AG09319 (cell line): ENCODE measurements at regions not wholly inside any gene's neighbourhood (a gene's known extent, or its start where the extent isn't known, plus 50 kb on each side); places are given as distances from the start of the nearest gene placed in this dataset.

Source experiments
- DNase-seq: peaks from one replicate; pipeline ENCODE4 v3.0.0-alpha.2; 2010; ENCODE audit warnings: low read depth; ENCODE audit errors: extremely low read depth
- CTCF ChIP-seq: IDR thresholded peaks from 2 replicates; pipeline ENCODE4 v1.5.1; 2011; ENCODE audit warnings: low read depth, mild to moderate bottlenecking, inconsistent platforms, low read length, moderate library complexity

GRCh38 chr2:53417385-53417784, 350.2 kb upstream of the CHAC2 start:
- DNase-seq = no peak
- no peak for TF ChIP-seq CTCF

- no peak for TF ChIP-seq CTCF
These were observed 360.1 kb upstream of the CHAC2 start for GRCh38 chr2:53407363-53408080.

GRCh38 chr2:53403792-53404413, 363.7 kb upstream of the CHAC2 start:
- no peak for DNase-seq
- TF ChIP-seq CTCF = no peak

More at GRCh38 chr2:53407363-53408080, 360.1 kb upstream of the CHAC2 start:
- DNase-seq = no peak

GRCh38 chr2:53397085-53397484, 370.5 kb upstream of the CHAC2 start:
- no peak for DNase-seq
- TF ChIP-seq CTCF = no peak

GRCh38 chr2:53381271-53381670, 386.3 kb upstream of the CHAC2 start:
- no peak for TF ChIP-seq CTCF
- DNase-seq = no peak

- TF ChIP-seq CTCF = no peak
- no peak for DNase-seq
These were observed 388.1 kb upstream of the CHAC2 start for GRCh38 chr2:53379547-53379946.

- no peak for DNase-seq
- no peak for TF ChIP-seq CTCF
These were observed 388.8 kb upstream of the CHAC2 start for GRCh38 chr2:53378791-53379190.
